OCI-LY7 (cell line): ENCODE measurements at regions not wholly inside any gene's neighbourhood (a gene's known extent, or its start where the extent isn't known, plus 50 kb on each side); places are given as distances from the start of the nearest gene placed in this dataset.

ENCODE experiments used
- BruUV-seq: library from RNA; stranded (reverse); fragments of 400-500 nt; replicated peaks from 2 replicates; lab custom pipeline; 2021; lab: Mats Ljungman, UMichigan
- CTCF ChIA-PET: fragments of 300-600 bp; sonication (Branson Sonifier 250); formaldehyde crosslinking; loops from one replicate; lab custom pipeline; 2022; ENCODE audit warnings: antibody characterized with exemption; ENCODE audit not compliant: unreplicated experiment; lab: Charles Lee
- POLR2A ChIA-PET: fragments of 300-600 bp; sonication (Branson Sonifier 250); formaldehyde crosslinking; loops from one replicate; lab custom pipeline; 2022; ENCODE audit warnings: antibody characterized with exemption; lab: Charles Lee
- DNase-seq: peaks from one replicate; pipeline ENCODE4 v3.0.0-alpha.2; 2015; ENCODE audit warnings: low spot score
- H2AFZ ChIP-seq: fragments of 200-600 bp; sonication (generic), shearing (Covaris generic); 2 replicates; pipeline ENCODE4 v1.6.1; 2014; ENCODE audit warnings: mild to moderate bottlenecking, antibody characterized with exemption, low read length, moderate library complexity
- H3K27ac ChIP-seq: fragments of 200-600 bp; sonication (generic); 2 replicates; pipeline ENCODE4 v1.5.1; 2014; ENCODE audit warnings: mixed run types, low read depth, mild to moderate bottlenecking, moderate library complexity, low read length, inconsistent platforms; ENCODE audit not compliant: poor library complexity, severe bottlenecking
- H3K36me3 ChIP-seq: fragments of 200-600 bp; sonication (generic); 2 replicates; pipeline ENCODE4 v1.6.1; 2014; ENCODE audit warnings: mild to moderate bottlenecking, antibody characterized with exemption, low read length, moderate library complexity, mixed read lengths; ENCODE audit not compliant: insufficient read depth
- H3K4me1 ChIP-seq: fragments of 200-600 bp; sonication (generic); 2 replicates; pipeline ENCODE4 v1.5.1; 2014; ENCODE audit warnings: mild to moderate bottlenecking, low read length; ENCODE audit not compliant: insufficient read depth, poor library complexity, severe bottlenecking
- H3K4me2 ChIP-seq: fragments of 200-600 bp; sonication (generic); 2 replicates; pipeline ENCODE4 v1.6.1; 2014; ENCODE audit warnings: mild to moderate bottlenecking, low read length
- H3K4me3 ChIP-seq: fragments of 200-600 bp; sonication (generic); 2 replicates; pipeline ENCODE4 v1.5.1; 2014; ENCODE audit warnings: mild to moderate bottlenecking, low read depth, low read length; ENCODE audit not compliant: poor library complexity, severe bottlenecking
- H3K79me2 ChIP-seq: fragments of 200-600 bp; sonication (generic); 2 replicates; pipeline ENCODE4 v1.6.1; 2016; ENCODE audit warnings: low read depth, mild to moderate bottlenecking, low read length, moderate library complexity, mixed read lengths; ENCODE audit not compliant: insufficient read depth
- H3K9me2 ChIP-seq: fragments of 200-600 bp; sonication (generic); 2 replicates; pipeline ENCODE4 v1.6.1; 2016; ENCODE audit warnings: mild to moderate bottlenecking, low read length, mixed read lengths; ENCODE audit not compliant: insufficient read depth
- H3K9me3 ChIP-seq: fragments of 200-600 bp; sonication (generic); 2 replicates; pipeline ENCODE4 v1.6.1; 2014; ENCODE audit warnings: mild to moderate bottlenecking, mixed run types, low read length, mixed read lengths
- H4K20me1 ChIP-seq: fragments of 200-600 bp; sonication (generic); 2 replicates; pipeline ENCODE4 v1.6.1; 2014; ENCODE audit warnings: mild to moderate bottlenecking, antibody characterized with exemption, low read length, moderate library complexity, mixed read lengths; ENCODE audit not compliant: insufficient read depth
- CTCF ChIP-seq: fragments of 200-600 bp; sonication (generic); conservative IDR thresholded peaks from 2 replicates; pipeline ENCODE4 v1.5.1; 2014; ENCODE audit warnings: mild to moderate bottlenecking, antibody characterized with exemption, low read length, moderate library complexity, mixed read lengths
- EZH2phosphoT487 ChIP-seq: fragments of 200-600 bp; sonication (generic); IDR thresholded peaks from 2 replicates; pipeline ENCODE4 v1.6.1; 2018; ENCODE audit warnings: low read depth, borderline replicate concordance, mild to moderate bottlenecking, mixed run types, antibody characterized with exemption, low read length, moderate library complexity, mixed read lengths
- intact Hi-C: fragments of 100-400 bp; cut with micrococcal nuclease; formaldehyde crosslinking; loops from one replicate; pipeline ENCODE4 v1.10.0; 2022; ENCODE audit not compliant: unreplicated experiment

DNA sequence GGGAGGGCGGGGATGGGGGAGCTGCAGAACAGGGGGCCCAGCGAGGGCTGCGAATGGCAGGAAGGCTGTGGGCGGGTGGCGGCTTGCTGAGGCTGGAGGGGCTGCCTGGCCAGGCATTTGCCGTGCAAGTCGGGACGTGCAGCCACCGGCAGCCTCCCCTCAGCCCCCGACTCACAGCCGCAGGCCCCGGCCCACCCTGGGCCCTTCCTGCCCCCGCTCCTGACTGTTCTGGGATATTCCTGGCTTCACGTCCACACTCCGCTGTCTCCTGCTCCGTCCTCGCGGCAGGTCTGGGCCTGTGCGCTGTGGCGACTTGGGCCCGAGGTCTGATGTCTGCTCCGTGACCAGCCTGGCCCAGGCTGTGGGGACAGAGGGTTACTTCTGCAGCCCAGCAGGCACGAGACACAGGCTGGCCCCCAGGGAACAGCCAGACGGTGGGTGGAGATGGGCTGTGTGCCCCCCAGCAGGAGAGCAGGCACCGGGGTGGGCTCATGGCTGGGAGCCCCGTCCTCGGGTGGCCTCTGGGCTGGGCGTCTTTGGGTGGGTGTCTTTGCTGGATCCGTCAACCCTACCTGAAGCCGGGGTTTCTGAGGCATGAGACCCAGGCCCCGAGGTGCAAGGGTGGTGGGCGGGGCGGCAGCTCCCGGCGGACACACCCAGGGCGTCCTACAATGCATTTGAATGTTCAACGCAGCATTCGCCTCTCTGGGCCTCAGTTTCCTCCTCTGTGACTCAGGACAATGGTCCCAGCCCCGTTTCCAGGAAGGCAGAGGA is 86.5 kb downstream of the FOXL3 start:
- ChIA-PET CTCF (no interaction called here), POLR2A (no interaction called here)
- DNase-seq = no peak
- no peak overlapping the region for H2AFZ ChIP-seq
- no peak overlapping the region for H3K4me3 ChIP-seq
- H3K36me3 ChIP-seq = no peaks in the 10 kb centered on the region
- TF ChIP-seq CTCF = no peak
- TF ChIP-seq EZH2phosphoT487 = no peak
- intact Hi-C loops = no loop called here
- H3K4me2 ChIP-seq = no peak overlapping the region
- H3K27ac ChIP-seq = no peak overlapping the region
- no TSS peak for BruUV-seq
- no peaks in the 10 kb centered on the region for H4K20me1 ChIP-seq
- no peaks in the 10 kb centered on the region for H3K4me1 ChIP-seq
- H3K9me2 ChIP-seq = no peaks in the 10 kb centered on the region
- no peaks in the 10 kb centered on the region for H3K9me3 ChIP-seq
- H3K79me2 ChIP-seq = no peaks in the 10 kb centered on the region

DNA sequence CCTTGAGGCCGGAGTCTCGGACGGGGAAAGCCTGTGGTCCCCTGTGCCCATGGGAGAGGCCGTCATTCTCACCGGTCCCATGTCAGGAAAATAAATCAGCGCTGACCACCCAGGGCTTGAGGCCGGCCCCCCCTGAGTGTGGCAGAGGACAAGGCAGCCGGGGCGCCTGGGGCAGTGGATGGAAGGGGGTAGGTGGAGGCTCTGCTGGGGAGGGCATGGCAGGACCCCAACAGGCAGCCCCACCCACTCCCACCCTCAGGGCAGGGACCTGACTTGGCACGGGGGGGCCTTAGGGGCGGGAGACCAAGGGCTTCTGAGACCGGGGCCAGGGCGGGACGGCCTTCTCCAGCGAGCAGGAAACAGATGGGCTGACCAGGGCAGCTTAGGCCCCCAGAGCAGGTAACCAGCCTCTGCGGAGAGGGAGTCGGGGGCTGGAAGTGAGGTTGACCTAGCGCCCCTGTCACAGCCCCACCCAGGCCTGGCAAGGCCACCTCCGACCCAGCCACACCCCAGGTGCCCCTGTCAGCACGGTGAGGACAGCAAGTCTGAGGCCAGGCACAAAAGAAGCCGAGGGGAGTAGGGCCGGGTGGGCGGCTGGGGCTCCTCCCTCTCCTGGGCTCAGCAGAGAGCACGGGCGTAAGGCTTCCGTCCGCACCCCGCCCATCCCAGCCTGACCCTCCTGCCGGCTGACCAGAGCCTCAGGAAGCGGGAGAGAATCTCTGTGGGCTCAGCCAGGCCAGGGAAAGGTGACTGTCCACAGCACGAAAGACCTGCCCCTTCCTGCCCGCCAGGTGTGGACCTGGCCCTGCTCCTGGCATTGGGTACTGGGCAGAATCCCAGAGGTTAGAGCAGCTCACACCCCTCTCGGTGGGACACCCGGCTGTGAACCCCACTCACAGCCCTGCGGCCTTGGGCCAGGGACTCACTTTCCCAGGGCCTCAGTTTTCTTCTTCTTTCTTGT is 87.4 kb downstream of the FOXL3 start:
- TF ChIP-seq EZH2phosphoT487 = no peak
- no peak for TF ChIP-seq CTCF
- H3K4me1 ChIP-seq = no peaks in the 10 kb centered on the region
- no TSS peak for BruUV-seq
- H3K36me3 ChIP-seq = no peaks in the 10 kb centered on the region
- H2AFZ ChIP-seq = no peak overlapping the region
- no peaks in the 10 kb centered on the region for H3K79me2 ChIP-seq
- no peak overlapping the region for H3K27ac ChIP-seq
- H4K20me1 ChIP-seq = no peaks in the 10 kb centered on the region
- H3K4me2 ChIP-seq = no peak overlapping the region
- intact Hi-C loops = no loop called here
- DNase-seq = no peak
- H3K9me3 ChIP-seq = no peaks in the 10 kb centered on the region
- H3K4me3 ChIP-seq = no peak overlapping the region
- POLR2A ChIA-PET = no interaction called here
- H3K9me2 ChIP-seq = no peaks in the 10 kb centered on the region
- CTCF ChIA-PET = no interaction called here

DNA sequence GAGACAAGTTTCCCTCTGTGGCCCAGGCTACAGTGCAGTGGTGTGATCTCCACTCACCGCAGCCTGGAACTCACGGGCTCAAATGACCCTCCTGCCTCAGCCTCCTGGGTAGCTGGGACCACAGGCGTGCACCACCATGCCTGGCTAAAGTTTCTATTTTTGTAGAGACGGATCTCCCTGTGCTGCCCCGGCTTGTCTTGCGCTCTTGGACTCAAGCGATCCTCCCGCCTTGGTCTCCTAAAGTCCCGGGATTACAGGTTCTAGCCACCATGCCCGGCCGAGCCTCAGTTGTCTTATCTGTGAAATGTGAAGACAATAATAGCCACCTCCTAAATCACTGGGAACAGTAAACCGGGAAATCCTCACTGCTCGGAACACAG is 88.1 kb downstream of the FOXL3 start:
- intact Hi-C loops = no loop called here
- no peak overlapping the region for H2AFZ ChIP-seq

More for the DNA sequence above, 88.1 kb downstream of the FOXL3 start:
- no TSS peak for BruUV-seq
- H3K36me3 ChIP-seq = no peaks in the 10 kb centered on the region
- H3K9me2 ChIP-seq = no peaks in the 10 kb centered on the region
- H3K4me3 ChIP-seq = no peak overlapping the region
- no peak overlapping the region for H3K4me2 ChIP-seq
- TF ChIP-seq EZH2phosphoT487 = no peak
- no peak for TF ChIP-seq CTCF
- H3K4me1 ChIP-seq = no peaks in the 10 kb centered on the region
- H3K27ac ChIP-seq = no peak overlapping the region
- ChIA-PET POLR2A (no interaction called here), CTCF (no interaction called here)
- no peaks in the 10 kb centered on the region for H3K79me2 ChIP-seq
- DNase-seq = no peak
- no peaks in the 10 kb centered on the region for H3K9me3 ChIP-seq
- H4K20me1 ChIP-seq = no peaks in the 10 kb centered on the region
